ENCODE measurements at regions not wholly inside any gene's neighbourhood (a gene's known extent, or its start where the extent isn't known, plus 50 kb on each side); places are given as distances from the start of the nearest gene placed in this dataset.
A peak's percentile ranks its signal among the peaks of the same experiment; 100 is the strongest.

DNA sequence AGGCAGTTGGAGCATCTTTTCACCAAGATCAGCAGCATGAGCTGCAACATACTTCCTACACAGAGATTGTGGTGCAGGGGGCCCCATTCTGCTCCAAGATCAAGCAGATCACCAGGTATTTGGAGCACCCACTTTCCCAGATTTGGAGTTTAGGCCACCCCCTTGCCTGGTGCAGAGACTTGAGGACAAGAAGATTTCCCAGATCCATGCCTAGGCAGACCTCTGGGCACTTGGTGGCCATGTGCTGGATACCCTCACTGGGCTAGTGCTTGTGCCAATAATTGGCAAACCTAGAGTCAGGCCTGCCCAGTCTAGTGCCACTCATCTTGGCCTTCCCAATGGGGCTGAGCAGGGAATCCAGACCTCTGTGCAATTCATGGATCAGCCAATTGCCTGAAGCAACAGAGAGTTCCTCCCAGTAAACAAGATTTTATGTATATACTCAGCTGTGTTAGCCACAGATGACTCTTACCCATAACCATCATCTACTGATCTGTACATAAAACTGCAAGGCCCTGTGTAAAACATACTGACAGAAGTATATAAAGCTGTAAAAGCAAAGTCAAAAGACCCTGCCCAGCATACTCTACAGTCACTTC, 228.4 kb upstream of the EMCN start:
- POLR2A ChIA-PET, result no interaction called here
- Mint-ChIP-seq H3K27me3 (ENCODE audit: insufficient read depth, unreplicated experiment) (no peaks in the 10 kb centered on the region), H3K27ac (ENCODE audit: unreplicated experiment) (no peak overlapping the region), H3K4me1 (ENCODE audit: low read depth, unreplicated experiment) (no peaks in the 10 kb centered on the region), H3K9me3 (ENCODE audit: unreplicated experiment) (peaks cover 11% of the 10 kb centered on the region), H3K4me3 (ENCODE audit: unreplicated experiment) (no peak overlapping the region), H3K36me3 (ENCODE audit: insufficient read depth, unreplicated experiment) (no peaks in the 10 kb centered on the region)
- Histone ChIP-seq H3K36me3 (ENCODE audit: control insufficient read depth, insufficient read depth, low read length) (no peaks in the 10 kb centered on the region), H3K9me3 (no peaks in the 10 kb centered on the region; the same call in 1 of the 2 replicates), H3K27me3 (replicated peaks; ENCODE audit: control insufficient read depth, insufficient read depth, low read length) (no peaks in the 10 kb centered on the region), H3K4me1 (no peaks in the 10 kb centered on the region), H3K4me3 (ENCODE audit: low read depth, low read length) (no peak overlapping the region)
- no TSS peak for BruUV-seq (replicated peaks)
- no peak for DNase-seq
- TF ChIP-seq CTCF (IDR thresholded peaks at IDR 0.05; ENCODE audit: insufficient read depth in 1 of 2, low read depth in 1 of 2, low read length in 1 of 2, severe bottlenecking in 1 of 2, unreplicated experiment in 1 of 2), result no peak
- CTCF ChIA-PET, result no interaction called here
- intact Hi-C loops (cut with micrococcal nuclease; ENCODE audit: unreplicated experiment), result loop anchor here (10.0 kb wide), 1 partner anchor 111 kb away; no protein-coding TSS in a partner anchor

GRCh38 chr4:100742045-100742444, 224.2 kb upstream of the EMCN start:
- H3K4me1 Mint-ChIP-seq (ENCODE audit: low read depth, unreplicated experiment), result no peaks in the 10 kb centered on the region
- Histone ChIP-seq H3K27me3 (replicated peaks; ENCODE audit: control insufficient read depth, insufficient read depth, low read length) (no peaks in the 10 kb centered on the region), H3K36me3 (ENCODE audit: control insufficient read depth, insufficient read depth, low read length) (no peaks in the 10 kb centered on the region), H3K9me3 (no peaks in the 10 kb centered on the region; the same call in 1 of the 2 replicates), H3K4me3 (ENCODE audit: low read depth, low read length) (no peak overlapping the region), H3K4me1 (no peaks in the 10 kb centered on the region)
- BruUV-seq (replicated peaks), result no TSS peak
- ChIA-PET POLR2A (no interaction called here), CTCF (interaction anchor here (1.0 kb wide), 1 partner anchor 649 kb away, joined by 3 read pairs; no protein-coding TSS in a partner anchor)
- no peaks in the 10 kb centered on the region for H3K27me3 Mint-ChIP-seq (ENCODE audit: insufficient read depth, unreplicated experiment)
- no peaks in the 10 kb centered on the region for H3K36me3 Mint-ChIP-seq (ENCODE audit: insufficient read depth, unreplicated experiment)
- H3K9me3 Mint-ChIP-seq (ENCODE audit: unreplicated experiment), result no peaks in the 10 kb centered on the region
- no peak overlapping the region for H3K27ac Mint-ChIP-seq (ENCODE audit: unreplicated experiment)
- intact Hi-C loops (cut with micrococcal nuclease; ENCODE audit: unreplicated experiment), result loop anchor here (1.0 to 10.0 kb wide), 4 partner anchors 107 to 369 kb away; no protein-coding TSS in a partner anchor
- TF ChIP-seq CTCF (IDR thresholded peaks at IDR 0.05; ENCODE audit: insufficient read depth in 1 of 2, low read depth in 1 of 2, low read length in 1 of 2, severe bottlenecking in 1 of 2, unreplicated experiment in 1 of 2), result peak in 1 of 2 experiments; percentile 30
- H3K4me3 Mint-ChIP-seq (ENCODE audit: unreplicated experiment), result no peak overlapping the region
- peak in 1 of 2 experiments; percentile 19 for DNase-seq

DNA sequence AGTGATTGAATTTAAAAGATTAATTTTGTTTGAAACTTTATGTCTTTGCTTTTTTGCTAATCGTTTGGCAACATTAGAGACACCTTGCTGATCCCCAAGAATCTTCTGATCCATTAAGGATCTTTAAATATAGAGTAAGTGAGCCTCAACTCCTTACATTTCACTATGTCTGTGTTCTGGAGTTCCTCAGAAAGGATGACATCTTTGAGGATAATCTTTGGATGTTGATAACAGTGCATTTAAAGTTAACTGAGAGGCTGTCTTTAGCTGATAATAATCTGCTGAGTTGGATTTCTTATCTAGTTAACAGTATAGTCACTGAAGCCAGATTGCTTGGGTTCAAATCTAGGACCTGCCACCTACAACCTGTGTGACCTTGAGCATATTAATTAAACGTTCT, 221.6 kb upstream of the EMCN start:
- no peaks in the 10 kb centered on the region for H3K27me3 Mint-ChIP-seq (ENCODE audit: insufficient read depth, unreplicated experiment)
- Histone ChIP-seq H3K36me3 (ENCODE audit: control insufficient read depth, insufficient read depth, low read length) (no peaks in the 10 kb centered on the region), H3K9me3 (no peaks in the 10 kb centered on the region; the same call in 1 of the 2 replicates), H3K27me3 (replicated peaks; ENCODE audit: control insufficient read depth, insufficient read depth, low read length) (no peaks in the 10 kb centered on the region), H3K4me1 (no peaks in the 10 kb centered on the region), H3K4me3 (ENCODE audit: low read depth, low read length) (no peak overlapping the region)
- H3K4me3 Mint-ChIP-seq (ENCODE audit: unreplicated experiment), result no peak overlapping the region
- TF ChIP-seq CTCF (IDR thresholded peaks at IDR 0.05; ENCODE audit: insufficient read depth in 1 of 2, low read depth in 1 of 2, low read length in 1 of 2, severe bottlenecking in 1 of 2, unreplicated experiment in 1 of 2), result no peak
- no peaks in the 10 kb centered on the region for H3K4me1 Mint-ChIP-seq (ENCODE audit: low read depth, unreplicated experiment)
- CTCF ChIA-PET, result no interaction called here
- H3K36me3 Mint-ChIP-seq (ENCODE audit: insufficient read depth, unreplicated experiment), result no peaks in the 10 kb centered on the region
- POLR2A ChIA-PET, result no interaction called here
- no peak overlapping the region for H3K27ac Mint-ChIP-seq (ENCODE audit: unreplicated experiment)
- intact Hi-C loops (cut with micrococcal nuclease; ENCODE audit: unreplicated experiment), result no loop called here
- BruUV-seq (replicated peaks), result no TSS peak
- no peaks in the 10 kb centered on the region for H3K9me3 Mint-ChIP-seq (ENCODE audit: unreplicated experiment)
- no peak for DNase-seq

Data from Caco-2 (cell line).